AG08396 (cell line): ENCODE measurements at regions not wholly inside any gene's neighbourhood (a gene's known extent, or its start where the extent isn't known, plus 50 kb on each side); places are given as distances from the start of the nearest gene placed in this dataset.
"Not testable (repeated sequence)": the region's sequence is repeated elsewhere in the genome, so short reads cannot be mapped to it uniquely, and the experiment has no call there.

Experiments
- DNase-seq: peaks from one replicate; pipeline ENCODE4 v3.0.0; 2012; ENCODE audit warnings: low spot score, mixed read lengths

DNA sequence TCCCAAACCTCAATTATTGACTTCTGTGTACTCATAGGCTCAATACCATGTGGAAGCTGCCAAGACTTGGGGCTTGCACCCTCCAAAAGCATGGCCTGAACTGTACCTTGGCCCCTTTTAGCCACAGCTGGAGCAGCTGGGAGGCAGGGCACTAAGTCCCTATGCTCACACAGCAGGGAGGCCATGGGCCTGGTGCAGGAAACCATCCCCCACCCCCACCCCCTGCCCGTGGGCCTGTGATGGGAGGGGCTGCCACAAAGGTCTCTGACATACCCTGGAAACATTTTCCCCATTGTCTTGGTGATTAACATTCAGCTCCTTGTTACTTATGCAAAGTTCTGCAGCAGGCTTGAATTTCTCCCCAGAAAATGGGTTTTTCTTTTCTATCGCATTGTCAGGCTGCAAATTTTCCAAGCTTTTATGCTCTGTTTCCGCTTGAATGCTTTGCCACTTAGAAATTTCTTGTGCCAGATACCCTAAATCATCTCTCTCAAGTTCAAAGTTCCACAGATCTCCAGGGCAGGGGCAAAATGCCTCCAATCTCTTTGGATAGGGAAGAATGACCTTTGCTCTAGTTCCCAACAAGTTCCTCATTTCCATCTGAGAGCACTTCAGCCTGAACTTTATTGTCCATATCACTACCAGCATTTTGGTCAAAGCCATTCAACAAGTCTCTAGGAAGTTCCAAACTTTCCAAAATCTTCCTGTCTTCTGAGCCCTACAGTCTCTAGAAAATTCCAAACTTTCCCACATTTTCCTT, 141.8 kb downstream of the AHR start:
- DNase-seq: not testable (repeated sequence)

DNA sequence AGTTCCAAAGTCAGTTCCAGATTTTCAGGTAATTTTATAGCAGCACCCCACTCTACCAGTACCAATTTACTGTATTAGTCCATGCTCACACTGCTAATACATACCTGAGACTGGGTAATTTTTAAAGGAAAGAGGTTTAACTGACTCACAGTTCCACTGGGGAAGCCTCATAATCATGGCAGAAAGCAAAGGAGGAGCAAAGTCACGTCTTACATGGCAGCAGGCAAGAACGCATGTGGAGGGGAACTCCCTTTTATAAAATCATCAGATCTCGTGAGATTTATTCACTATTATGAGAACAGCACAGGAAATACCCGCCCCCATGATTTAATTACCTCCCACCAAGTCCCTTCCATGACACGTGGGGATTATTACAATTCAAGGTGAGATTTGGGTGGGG, 142.4 kb downstream of the AHR start:
- DNase-seq: no peak

DNA sequence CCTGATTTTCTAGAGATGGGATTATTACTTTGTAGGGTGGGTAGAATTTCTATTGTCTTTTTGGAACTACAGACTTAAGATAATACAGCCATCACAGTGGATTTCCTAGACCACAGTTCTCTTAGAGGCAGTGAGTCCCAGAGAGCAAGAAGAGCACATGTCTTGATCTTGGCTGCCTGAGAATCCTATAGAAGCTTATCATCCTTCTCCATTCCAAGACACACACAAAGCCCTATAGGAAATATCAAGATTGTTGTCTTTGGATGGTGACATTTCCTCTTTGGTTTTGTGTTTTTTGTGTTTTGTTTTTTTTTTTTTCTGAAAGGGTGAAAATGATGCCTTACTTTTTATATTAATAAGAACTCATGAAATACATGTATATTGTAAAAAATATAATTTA, 143.1 kb downstream of the AHR start:
- DNase-seq: no peak

DNA sequence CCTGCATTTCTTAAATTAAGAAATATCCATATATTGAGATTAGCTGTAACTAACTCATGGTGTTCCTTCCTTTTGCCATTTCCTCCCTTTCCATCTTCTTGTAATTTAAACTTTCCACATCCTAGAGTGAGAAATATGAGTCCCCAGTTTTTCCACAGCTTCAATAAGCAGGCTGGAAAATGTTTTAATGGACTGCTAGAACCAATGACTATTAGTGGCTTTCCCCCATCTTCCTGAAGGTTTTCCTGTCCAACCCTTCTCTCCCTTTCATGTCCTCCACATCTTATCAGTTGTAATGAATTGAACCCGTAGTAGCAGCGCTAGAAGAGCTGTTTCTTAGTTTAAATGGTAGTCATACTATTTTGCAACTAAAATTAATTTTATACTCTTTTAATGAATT, 145.7 kb downstream of the AHR start:
- DNase-seq: no peak

DNA sequence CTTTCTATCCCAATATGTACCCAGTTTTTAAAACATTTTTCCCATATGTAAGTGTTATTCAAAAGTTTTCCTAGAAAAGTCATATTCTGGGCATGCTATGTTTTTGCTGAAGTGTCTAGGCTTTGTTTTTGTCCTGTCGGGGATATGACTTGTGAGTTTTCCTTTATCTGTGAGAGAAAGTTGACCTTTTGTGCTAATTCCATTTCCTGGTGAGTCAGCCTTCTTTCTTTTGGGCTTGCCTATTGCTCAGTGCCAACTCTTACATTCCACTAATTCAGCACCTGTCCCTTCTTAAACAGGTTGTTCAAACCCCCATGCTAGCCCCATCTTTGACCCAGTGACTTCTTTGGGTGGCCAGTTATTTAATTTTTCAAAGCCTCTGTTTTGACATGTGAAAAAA, 146.2 kb downstream of the AHR start:
- DNase-seq: no peak

DNA sequence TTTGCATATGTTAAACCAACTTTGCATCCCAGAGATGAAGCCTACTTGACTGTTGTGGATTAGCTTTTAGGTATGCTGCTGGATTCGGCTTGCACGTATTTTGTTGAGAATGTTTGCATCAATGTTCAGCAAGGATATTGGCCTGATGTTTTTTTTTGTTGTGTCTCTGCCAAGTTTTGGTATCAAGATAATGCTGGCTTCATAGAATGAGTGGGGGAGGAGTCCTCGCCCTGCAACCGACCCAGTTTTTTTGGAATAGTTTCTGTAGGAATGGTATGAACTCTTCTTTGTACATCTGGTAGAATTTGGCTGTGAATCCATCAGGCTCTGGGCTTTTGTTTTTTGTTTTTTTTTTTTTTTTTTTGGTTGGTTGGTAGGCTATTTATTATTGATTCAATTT, 147.9 kb downstream of the AHR start:
- DNase-seq: no peak

DNA sequence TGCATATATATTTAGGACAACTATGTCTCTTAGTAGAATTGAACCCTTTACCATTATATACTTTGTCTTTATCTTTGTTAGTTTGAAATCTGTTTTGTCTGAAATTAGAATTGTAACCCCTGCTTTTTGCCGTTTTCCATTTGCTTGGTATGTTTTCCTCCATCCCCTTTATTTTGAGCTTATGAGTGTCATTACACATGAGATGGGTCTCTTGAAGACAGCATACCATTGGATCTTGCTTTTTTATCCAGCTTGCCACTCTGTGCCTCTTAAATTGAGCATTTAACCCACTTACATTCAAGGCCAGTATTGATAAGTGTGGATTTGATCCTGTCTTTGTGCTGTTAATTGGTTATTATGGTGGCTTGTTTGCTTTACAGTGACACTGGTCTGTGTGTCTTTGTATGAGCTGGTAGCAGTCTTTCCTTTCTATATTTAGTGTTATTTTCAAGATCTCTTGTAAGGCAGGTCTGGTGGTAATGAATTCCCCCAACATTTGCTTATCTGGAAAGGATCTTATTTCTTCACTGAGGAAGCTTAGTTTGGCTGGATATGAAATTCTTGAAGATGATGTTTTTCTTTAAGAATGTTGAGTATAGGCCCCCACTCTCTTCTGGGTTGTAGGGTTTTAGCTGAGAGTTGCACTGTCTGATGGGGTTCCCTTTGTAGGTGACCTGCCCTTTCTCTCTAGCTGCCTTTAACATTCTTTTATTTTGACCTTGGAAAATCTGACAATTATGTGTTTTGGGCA, 149.5 kb downstream of the AHR start:
- DNase-seq: no peak

DNA sequence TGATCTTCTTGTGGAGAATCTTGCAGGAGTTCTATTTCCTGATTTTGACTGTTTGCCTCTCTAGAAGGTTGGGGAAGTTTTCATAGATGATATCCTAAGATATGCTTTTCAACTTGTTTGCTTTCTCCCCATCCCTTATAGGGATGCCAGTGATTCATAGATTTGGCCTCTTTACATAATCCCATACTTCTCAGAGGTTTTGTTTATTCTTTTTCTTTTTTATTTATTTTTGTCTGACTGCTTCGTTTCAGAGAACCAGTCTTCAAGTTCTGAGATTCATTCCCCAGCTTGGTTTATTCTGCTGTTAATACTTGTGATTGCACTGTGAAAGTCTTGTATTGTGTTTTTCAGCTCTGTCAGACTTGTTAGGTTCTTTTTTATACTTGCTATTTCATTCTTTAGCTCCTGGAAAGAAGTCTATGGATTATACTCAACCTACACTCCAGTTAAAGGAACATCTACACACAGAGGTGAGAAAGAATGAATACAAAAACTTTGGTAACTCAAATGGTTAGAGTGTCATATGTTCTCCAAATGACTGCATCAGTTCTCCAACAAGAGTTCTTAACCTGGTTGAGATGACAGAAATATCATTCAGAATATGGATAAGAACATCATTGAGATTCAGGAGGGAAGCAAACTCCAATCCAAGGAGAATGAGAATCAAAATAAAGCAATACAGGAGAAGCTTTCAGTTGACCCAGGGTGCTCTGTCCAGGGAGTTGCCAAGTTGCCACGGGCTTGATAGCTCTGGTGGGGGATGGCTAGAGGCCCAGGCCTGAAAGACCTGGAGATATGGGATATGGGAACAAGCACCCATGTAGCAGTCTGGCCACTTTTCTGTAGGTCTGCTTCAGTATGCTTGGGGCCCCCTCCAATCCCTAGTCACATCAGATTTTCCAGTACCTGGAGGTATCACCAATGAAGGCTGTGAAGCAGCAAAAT, 150.3 kb downstream of the AHR start:
- DNase-seq: no peak

DNA sequence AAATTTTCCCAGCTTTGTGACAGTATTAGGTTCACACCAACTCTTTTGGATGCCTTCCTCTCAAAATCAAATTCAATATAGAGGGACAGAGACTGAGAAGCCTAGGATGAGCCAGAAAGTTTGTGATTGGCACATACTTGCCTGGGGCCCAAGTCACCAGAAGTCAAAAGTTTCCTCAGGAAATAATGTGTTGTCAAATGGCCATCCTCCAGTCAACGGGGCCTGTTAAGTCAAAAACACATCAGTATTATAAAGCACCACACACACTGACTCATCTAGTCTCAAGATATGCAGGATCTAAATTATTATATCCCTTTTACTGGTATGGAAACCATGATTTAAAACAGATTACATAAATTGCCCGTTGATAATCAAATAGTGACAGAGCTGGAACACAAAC, 158.1 kb downstream of the AHR start:
- no peak for DNase-seq

DNA sequence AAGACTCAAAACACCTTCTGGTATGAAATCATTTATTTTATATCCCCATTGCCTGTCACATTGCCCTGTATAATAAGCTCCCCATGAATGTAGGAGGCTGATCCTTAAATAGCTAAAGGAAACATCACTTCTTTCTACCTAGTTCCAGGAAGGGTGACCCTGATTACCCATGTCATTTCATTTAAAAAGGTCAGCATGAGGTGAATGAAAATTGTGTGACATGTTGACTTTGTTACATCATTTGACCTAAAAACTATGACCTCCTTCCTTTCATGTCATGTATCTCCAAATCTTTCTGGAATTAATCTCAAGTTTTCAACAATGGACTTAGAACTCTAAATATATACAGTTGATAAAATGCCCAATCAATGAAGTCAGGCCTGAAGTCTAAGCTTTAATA, 161.5 kb downstream of the AHR start:
- no peak for DNase-seq

DNA sequence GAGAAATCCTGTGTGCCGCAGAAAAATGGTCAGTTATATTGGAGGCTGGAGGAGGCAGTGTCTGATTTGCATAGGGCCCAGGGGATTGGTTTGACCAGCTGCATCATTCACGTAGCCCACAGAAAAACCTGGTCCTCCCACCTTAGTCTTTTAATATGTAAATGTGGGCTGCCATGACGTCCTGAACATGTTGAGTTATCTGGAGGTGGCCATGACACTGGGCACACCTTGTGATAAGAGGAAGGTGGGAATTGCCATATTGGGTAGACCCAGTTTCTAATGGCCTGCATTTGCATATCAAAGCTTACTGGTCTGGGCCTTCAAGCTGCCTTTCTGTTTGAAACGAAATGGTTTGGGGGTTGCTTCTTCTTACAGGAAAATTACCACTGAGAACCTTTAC, 162.2 kb downstream of the AHR start:
- DNase-seq: no peak

DNA sequence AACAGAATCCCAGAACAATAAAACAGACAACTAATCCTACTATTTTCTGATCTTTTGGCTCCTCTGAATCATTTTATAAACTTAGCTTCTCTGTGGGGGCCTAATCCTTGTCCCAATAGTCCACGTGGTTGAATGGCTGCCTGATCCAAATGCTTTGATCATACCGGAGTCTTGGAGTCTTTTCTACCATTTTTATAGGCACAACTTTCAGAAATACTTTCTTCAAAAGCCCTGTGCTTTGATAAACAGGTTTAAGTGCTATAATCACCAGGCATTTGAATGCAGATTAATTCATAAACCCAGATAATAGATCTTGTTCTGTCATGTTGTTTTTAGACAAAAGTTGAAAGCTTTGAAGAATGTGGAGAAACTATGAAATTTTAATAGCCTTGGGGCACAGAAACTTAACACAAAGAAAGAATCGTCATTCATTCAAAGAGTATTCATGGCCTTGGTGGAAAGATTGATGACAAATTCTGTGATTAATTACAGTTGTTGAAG, 163.7 kb downstream of the AHR start:
- no peak for DNase-seq

DNA sequence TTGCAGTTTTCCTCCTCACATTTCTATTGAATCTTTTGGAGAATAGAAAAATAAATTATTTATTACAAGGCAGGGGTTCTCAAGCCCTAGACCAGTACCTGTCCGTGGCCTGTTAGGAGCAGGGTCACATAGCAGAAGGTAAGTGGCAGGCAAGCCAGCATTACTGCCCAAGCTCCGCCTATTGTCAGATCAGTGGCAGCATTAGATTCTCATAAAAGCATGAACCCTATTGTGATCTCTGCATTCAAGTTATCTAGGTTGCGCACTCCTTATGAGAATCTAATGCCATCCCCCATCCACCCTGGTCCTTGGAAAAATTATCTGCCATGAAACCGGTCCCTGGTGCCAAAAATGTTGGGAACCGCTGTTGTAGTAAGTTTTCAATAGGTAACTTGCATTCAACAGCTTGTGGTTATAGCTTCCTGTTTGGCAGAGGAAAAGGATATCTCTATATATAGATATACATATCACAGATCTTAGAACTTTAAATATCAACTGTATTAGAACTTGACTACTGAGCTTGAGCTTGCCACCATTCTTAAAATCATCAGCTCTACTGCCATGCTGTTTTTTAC, 165.1 kb downstream of the AHR start:
- DNase-seq: no peak

DNA sequence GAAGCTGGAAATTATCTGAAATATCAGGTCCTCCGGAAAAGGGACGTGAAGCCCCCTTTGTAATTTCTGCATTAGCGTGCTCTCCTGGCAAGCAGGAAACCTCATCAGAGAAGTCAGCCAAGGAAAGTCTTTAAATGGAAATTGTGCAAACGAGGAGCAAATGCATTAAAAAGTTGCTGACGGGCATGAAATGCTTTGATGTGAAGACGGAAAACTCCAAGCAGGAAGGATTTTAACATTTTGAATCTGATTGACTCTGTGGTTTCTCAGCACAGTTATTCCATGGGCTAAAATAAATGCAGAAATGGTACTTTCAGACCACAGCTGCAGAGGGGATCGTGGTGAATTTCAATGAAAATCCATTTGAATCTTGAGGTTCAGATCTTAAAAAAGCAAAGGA, 167.8 kb downstream of the AHR start:
- no peak for DNase-seq

DNA sequence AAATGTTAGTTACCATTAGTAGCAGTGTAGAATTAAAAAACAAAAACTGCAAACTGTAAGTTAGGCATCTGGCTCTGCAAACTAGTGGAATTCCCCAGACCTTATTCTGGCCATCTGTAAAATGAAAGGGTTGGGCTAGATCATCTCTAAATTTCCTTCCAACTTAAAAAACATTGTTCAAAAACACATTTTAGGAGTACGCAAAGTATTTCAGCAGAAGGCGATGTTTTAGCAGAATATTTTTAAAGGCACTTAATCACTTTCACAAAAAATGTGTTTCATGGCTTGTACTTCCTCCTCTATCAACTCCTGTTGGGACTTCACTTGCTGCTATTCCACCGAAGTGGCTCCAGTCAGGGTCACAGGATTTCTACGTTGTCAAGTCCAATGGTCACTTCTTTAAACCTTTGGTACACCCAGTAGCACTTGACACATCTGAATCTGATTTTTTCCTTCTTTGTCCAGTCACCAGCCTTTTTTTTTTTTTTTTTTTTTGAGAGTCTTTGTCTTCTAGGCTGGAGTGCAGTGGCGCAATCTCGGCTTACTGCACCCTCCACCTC, 169.0 kb downstream of the AHR start:
- no peak for DNase-seq

DNA sequence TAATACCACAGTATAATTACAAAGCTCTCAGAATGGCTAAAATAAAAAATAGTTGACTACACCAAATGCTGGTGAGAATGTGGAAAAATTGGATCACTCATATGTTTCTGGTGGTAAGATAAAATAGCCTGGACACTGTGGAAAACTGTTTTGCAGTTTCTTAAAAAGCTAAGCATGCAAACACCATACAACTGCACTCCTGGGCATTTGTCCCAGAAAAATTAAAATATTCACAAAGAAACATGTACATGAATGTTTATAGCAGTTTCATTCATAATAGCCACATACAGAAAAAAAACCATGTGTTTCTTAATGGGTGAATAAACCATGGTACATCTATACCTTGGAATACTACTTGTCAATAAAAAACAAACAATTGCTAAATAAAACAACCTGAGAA, 172.9 kb downstream of the AHR start:
- DNase-seq: no peak

DNA sequence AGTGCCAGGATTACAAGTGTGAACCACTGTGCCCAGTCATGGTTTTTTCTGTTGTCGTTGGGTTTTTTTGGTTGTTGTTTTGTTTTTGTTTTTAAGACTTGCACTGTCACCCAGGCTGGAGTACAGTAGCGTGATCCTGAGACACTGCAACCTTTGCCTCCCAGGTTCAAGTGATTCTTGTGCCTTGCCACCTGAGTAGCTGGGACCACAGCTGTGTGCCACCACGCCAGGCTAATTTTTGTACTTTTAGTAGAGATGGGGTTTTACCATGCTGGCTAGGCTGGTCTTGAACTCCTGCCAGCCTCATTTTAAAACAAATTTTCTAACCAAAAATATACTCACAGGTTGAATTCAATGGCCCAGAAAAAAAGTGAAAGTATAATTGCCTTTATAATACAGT, 174.1 kb downstream of the AHR start:
- DNase-seq: no peak

DNA sequence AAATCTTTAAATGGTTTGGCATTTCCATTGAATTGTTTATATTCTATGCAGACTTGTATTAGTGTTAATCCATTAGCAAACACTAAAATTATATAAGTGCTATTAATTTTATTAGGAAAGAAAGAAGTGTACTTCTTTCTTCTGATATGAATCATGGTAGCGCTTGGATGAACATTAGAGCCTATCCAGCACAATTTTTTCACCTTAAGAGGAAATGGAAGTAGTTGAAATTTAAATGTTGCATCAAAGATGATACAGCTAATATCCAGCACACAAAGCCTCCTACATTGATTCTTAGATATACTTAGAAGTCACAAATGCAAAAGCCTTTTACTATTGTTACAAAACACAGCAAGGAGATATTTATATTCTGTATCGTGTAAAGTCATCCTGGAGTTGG, 174.5 kb downstream of the AHR start:
- no peak for DNase-seq

DNA sequence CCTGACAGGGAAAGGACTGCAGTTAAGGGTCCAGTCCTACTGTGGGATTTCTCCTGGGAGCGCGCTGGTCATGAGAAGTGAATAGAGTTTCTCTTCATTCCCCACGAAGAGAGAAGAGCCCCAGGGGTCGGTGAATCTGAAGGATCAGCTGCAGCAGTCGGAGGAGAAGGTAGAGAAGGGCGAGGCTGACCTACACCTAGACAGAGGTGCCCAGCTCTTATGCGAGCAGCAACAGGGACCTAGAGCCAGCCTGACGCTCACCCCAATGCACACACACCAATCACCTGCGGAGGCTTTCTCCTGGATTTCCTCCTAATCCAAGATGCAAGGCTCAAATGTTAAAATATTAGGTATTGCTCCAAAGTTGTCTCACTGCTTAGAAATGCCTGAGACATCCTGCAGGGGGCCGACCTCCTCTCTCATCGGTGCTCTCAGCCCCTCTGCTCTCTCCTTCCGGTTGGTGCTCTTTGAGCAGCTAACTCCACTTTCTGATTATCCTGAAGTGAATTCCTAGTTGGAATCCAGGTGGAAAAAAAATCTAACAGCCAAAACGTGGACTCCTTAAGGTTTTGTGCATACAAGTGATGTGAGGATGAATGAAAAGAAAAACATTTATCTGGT, 176.4 kb downstream of the AHR start:
- no peak for DNase-seq

DNA sequence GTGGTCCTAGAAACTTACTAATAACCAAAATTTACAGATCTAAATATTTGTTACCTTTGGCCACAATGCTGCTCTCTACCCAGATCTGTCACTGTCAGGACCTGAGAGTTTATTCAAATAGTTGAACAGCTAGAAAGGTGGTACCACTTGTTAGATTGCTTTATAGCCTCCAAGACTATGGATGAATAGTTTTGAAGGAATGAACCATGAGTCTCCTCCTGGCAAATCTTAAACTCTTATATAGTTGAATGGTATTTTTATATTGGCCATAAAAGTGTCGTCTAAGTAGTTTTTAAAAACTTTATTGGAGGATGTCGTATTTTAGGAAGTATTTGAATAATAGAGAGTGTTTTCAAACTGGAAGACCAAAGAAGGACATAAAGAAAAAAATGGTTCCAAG, 178.7 kb downstream of the AHR start:
- no peak for DNase-seq

DNA sequence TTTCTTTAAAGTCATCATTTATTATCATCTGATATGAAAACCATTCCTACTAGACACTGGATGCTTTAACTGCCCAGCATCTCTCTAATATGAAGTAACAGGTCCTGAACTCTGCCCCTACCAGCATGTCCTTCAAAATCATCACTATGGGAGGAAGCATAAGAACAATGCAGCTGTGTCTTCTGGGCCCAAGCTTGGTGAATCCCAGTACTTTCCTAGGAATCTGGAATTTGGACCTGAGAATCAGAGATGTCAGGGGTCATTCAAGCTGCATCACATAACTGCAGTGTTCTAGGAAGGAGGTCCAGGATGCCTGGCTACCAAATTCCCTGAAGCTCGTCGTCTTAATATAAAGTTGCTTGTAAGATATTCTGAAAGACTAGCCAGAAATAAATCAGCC, 182.7 kb downstream of the AHR start:
- no peak for DNase-seq
